NCI-H128 (cell line): ENCODE measurements at regions not wholly inside any gene's neighbourhood (a gene's known extent, or its start where the extent isn't known, plus 50 kb on each side); places are given as distances from the start of the nearest gene placed in this dataset.
"Not testable (repeated sequence)": the region's sequence is repeated elsewhere in the genome, so short reads cannot be mapped to it uniquely, and the experiment has no call there.

Experiments used
- DNase-seq: peaks from one replicate; lab custom pipeline; 2025; ENCODE audit not compliant: unreplicated experiment; lab: John Stamatoyannopoulos, UW

DNA sequence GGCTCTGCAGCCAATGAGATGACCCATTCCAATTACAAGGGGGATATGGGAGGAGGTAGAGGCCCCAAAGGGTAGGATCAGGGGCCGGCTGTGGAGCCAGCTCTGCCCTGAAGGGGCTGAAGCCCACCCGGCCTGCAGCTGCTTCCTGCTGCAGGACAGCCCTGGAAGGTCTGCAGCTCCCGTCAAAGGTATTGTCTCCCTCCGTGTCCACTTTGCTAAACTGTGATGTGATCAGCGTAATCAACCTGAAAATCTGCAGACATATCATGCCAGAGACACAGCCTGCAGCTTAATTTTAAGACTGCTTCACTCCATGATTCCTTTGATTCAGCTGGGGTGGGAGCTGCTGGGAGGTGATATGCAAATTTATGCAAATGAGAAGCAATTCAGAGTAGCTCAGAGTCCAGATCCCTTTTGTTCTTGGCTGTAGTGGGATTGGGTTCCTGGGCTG is 90.7 kb downstream of the GADD45G start:
- no peak for DNase-seq

DNA sequence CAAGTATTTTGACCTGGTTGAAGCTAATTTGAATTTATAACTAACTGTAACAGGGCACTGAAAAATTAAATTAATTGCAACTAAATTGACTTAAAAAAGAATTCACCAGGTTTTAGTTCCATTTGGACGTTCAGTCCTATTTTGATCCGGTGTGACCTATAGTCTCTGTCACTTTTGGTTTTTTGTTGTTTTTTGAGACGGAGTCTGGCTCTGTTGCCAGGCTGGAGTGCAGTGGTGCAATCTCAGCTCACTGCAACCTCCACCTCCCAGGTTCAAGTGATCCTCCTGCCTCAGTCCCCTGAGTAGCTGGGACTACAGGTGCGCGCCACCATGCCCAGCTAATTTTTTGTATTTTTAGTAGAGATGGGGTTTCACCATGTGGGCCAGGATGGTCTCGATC is 91.2 kb downstream of the GADD45G start:
- DNase-seq, result not testable (repeated sequence)

DNA sequence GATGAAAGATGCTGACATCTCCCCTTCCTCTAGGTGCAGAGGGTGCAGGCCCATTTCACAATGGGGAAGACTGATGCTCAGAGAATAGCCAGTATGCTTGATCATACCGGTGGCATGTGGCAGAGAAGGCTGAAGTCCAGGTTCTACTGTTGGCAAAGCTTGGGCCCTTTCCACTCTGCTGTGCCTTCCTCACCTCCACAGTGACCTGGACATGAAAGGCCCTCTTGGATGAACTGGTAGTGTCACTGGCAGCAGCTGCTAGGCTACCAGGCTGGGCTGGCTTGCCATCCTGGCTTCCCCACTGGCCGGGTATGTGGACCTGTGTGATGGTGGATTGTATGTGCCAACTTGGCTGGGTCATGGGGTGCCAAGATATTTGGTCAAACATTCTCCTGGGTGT is 92.0 kb downstream of the GADD45G start:
- no peak for DNase-seq

DNA sequence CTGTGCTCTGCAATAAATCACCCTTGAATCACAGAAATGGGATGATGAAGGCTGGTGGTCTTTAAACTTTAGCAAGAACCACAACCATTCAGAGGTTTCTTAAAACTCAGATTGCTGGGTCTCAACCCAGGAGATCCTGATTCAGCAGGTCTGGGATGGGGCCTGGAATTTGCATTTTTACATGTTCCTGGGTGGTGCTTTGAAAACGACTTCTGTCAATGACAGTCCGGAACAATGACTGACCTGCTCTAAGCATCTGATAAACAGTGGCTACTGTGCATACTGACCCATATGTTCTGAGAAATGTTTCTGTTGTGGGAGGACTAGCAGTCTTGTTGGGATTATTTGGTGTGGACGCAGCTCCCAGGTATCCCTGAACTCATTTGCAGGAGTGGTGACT is 92.7 kb downstream of the GADD45G start:
- DNase-seq, result no peak

DNA sequence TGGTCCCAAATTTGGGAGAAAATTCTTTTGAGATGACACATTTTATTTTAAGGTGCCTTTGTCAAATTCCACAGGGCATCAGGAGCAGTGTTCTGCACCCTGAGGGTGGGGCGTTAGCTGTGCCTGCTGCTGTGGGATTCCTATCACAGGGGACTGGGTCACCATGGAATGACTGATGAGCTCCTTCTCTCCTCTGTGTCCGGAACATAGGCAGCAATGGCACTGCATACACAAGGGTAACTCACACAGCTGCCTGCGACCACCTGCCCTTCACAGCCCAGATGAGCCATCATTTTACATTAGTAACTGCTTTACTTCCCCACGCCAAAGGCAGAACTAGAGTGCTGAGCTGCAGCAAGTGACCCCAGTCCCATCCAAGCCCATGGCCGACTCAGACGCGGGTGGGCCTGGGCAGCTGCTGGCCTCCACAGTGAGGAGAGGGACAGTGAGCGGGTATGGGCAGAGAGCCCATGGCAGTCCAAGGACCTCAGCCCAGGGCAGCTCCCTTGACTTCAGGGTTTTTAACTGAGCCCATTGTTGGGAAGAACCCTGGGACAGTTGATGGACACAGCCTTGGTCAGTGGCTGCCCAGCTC is 93.7 kb downstream of the GADD45G start:
- DNase-seq, result no peak

DNA sequence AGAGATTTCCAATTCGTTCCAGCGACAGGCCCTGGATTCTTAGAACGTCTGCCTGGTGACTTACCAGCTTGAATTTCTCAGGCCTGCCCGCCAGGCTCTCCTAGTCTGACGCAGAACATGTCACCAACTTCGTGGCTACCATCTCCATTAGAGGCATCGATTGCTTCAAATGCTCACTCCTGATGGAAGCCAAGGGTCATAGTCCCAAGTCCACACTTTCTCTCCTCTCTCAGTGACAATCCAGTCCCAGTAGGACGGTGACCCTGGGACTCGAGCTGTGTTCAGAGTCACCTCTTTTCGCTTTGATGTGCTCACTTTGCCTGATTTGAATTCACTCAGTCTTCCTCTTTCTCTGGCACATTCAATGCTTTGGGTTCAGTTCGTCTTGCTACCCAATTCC is 94.8 kb downstream of the GADD45G start:
- DNase-seq, result no peak

DNA sequence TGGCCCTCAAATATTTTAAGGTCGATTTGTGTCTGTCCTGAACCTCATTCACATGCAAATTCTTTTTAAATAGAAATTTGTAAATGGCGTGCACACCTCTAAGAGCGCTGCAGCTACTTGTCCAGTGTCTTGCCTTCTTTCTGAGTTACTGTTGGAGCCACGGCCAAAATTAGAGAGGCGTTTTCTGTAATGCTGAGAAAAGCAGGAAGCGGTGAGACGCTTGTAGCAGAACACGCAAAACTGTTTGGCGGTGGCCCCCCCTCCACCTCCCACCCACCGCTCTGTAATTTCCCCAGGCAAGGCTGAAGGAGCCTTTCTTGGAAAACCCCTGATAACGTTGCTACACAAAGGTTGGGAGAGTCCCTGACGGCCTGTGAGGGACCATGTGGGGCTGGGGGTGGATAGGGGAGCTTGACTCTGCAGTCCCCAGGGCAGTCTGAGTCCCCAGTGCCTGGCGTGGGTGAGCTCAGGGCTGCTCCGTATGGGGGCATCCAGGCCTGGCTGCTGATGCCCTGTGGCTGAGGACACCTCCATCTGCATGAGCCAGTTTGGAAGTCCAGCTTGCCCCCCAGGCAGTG is 96.5 kb downstream of the GADD45G start:
- DNase-seq, result no peak

DNA sequence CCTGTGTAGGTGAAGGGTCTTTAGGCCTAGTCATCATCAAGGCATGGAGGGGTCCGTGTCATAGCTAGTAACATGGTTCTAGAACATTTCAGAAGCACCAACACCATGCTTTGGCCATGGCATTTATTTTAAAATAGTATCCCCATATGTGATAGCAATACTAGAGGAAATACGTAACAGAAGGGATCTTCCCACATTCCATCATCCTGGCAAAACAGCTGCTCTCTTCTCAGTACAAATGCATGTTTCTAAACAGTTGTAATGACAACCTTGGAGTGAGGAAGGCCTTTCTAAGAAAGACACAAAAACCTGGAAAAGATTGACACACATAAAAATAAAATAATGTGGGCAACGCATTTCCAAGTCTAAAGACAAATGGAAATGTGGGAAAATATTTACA is 97.6 kb downstream of the GADD45G start:
- DNase-seq, result no peak

DNA sequence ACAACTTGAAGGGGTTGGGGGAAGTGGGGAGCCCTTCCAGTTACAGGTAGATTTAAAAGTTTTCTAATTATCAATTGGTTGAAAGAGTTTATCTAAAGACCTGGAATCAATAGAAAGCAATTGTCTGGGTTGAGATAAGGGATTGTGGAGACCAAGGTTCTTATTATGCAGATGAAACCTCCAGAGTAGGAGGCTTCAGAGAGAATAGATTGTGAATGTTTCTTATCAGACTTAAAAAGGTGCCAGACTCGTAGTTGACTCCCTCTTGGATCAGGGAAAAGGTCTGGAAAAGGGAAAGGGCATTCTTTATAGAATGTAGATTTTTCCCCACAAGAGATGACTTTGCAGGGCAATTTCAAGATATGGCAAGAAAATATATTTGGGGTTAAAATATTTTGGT is 100.8 kb downstream of the GADD45G start:
- DNase-seq, result no peak

DNA sequence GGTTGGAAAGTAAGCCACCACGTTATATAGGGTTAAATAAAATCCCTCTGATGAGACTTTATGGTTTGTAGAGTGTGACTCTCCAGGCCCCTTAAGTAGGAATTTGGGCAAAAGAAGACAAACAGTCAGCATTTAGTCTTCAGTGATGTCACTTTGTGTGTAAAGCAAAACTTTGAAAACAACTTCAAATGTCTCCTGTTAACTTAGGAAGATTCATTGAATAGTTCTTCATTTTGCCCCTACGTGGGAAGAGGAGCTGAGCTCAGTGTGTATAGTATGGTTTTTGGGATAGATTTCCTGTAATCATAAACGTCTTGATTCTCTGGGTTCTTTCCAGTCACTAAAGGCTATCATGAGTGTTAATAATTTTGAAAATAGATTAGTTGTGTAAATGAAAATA is 101.3 kb downstream of the GADD45G start:
- no peak for DNase-seq

DNA sequence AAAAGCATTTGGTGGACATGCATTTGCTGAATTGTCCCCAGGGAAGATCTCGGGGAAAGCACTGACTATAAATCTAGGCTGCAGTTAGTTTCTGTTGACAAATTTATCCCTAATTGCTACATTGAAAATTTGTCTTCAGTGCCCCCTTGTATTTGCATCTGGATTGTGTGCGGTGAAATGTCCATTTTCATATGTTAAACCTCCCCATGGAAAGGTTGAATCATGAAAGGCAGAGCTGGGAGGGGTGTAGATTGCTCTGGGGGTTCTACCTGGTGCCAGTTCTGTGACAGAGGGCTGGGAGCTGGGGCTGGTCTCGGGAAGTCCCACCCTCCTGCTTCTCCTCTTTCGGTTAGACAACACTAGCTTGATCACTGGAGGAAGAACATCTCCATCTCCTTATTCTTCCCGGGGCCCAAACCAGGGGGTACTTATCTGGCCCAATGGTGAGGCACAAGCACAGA is 101.9 kb downstream of the GADD45G start:
- DNase-seq, result no peak

DNA sequence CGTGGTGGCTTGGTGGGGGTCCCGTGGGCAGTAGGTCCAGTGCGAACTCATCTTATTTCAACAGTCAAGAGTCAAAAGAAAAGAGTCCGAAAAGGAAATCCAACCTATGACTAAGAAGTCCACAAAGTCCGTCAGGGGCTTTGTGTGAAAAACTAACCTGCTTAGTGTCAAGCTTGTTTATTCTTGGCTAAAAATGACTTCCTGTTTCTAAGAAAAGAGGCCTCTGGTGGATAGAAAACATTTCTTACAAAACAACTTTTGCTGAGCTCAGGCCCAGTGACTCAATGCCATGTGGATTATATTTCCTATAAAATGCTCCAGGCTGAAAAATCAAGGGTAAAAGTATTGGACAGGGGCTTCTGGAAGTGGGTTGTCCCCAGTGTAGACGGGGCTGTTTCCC is 105.9 kb downstream of the GADD45G start:
- DNase-seq, result no peak

DNA sequence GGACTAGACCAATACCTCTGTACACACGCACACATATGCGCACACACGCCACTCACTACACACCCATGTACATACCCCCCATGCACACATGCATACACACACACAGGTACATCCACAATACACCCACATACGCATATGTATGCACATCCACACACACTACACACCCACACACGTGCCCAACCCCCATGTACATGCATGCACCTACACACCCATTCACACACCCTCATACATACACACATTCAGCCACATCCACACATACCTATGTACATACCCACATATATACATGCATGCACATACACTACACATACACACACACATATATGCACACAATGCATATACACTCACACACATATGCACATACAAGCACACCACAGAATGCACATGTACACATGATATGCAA is 107.1 kb downstream of the GADD45G start:
- no peak for DNase-seq

DNA sequence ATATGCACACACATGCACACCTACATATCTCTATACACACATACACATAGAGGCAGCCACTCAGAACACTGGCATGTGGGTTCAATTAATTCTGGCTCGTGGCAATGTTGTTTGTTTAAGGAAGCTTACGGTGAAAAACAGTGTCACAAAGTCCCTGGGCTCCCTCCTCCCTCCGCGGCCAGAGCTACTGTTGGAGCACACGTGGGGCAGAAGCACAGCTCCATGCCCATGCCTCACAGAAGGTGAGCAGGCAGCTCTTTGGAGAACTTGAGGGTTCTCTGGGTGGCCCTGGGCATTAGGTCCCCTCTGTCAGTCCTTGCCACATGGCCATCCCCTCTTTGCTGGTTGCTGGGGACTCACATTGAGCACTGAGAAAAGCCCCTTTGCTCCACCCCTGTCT is 107.5 kb downstream of the GADD45G start:
- DNase-seq, result no peak

DNA sequence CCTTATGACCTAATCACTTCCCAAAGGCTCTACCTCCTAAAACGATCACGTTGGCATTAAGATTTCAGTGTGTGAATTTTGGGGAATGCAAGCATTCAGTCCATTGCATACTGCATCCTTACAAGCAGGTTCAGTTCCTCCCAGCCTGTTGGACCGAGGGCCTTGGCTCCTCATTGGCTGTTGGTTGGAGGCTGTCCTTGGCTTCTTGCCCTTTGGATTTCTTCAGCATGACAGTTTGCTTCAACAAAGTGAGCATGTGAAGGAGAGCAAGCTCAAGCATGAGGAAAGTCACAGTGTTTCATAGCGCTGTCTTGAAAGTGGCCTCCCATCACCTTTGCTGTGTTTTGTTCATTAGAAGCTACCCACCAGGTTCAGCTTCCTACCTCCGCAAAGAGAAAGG is 109.5 kb downstream of the GADD45G start:
- no peak for DNase-seq

DNA sequence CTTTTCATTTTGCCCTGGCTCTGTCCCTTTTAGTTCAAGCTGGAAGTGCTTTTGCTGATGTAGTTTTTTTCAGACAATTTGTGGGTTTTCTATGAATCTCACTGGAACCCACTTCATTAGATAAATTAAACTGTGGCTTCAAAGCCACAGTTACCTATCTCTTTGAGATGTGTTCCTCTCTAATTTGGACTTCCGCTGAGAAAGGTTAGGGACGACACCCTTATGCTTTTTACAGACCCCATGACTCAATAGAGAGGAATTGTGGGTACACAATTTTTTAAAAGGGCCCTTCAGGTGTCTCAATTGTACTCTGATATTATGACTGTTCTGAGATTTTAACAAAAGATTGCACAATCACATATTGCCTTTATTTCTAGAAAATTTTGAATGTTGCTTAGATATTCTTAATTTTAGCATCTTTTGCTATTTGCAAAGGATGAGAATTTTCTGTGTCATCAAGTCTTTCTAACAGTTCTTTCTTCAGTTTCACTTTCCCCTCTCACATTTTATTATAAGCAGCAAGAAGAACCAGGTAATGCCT is 110.6 kb downstream of the GADD45G start:
- DNase-seq, result no peak

DNA sequence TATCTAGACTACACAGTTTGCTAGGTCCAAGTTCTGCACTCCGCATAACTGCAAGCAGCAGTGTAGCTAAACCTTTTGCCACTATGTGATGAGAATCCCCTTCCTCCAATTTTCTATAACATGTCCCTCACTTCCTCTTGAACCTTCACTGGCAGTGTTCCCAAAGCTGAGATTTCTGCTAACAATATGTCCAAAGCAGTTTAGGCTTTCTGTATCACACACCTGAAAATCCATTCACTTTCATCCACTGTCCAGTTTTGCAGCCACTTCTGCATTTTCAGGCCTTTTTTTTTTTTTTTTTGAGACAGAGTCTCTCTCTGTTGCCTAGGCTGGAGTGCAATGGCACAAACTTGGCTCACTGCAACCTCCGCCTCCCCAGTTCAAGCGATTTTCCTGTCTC is 111.1 kb downstream of the GADD45G start:
- no peak for DNase-seq

DNA sequence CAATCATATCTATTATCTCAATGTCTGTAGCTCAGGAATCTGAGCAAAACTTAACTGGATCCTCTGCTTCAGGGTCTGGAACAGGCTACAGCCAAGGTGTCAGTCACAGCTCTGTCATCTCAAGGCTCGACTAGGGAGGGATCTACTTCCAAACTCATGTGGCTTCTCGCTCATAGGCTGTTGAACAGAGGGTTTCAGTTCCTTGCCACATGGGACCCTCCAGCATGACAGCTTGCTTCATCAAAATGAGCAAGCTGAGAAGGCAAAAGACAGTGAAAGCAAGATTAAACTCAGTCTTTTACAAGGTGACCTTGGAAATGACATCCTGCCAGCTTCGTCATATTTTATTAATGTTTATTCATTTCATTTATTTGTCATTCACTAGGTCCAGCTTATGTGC is 111.7 kb downstream of the GADD45G start:
- DNase-seq, result no peak

DNA sequence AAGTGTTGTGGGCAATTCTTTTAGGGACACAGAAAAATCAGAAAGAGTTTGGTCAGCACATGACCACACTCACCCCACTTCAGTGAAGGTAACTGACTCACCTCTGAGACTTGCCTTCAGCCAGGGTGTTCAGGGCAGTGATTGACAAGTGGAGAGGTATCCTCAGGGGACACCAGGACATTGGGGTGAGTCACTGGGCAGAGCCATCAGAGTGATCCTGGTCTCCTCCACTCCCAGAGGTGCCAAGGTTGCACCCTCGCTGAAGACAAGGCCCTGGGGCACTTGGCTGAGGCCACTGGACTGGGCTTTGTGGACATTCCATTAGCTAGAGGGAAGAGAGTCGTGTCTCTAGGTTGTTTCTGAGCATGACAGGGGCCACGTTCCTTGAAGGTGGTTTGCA is 113.4 kb downstream of the GADD45G start:
- no peak for DNase-seq

DNA sequence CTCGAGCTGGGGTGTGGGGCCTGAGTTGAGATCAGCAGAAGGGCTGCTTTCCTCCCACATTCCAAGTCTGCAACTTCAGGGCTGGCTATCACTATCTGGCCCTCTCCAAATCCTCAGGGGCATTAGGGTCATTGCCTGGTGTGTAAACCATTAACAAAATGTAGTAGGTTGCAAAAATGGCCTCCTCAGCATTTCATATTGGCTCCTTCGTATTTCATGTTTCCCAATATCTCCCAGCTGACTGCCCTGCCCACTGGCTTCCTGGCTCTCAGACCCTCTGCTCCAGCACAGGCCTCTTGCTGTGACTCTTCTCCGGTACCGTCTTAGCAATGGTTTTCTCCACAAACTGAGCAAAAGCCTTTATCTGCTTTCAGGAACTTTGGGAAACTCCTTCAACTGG is 113.8 kb downstream of the GADD45G start:
- DNase-seq, result no peak

DNA sequence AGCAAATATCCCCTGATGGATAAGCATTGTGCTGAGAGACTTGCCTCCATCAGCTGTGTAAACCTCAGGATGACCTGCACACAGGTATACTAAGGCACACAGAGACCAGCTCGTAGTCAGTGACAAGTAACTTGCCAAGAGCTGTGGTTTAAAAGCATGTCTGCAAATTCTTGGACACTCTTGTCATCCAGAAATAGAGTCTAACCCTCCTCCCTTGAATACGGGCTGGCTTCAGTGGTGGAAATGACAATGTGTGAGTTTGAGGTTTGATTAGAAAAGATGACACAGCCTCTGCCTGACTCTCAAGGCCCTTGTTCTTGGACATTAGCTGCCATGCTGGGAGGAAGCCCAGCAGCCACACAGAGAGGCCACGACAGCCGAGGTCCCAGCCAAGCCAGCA is 114.4 kb downstream of the GADD45G start:
- DNase-seq, result no peak

DNA sequence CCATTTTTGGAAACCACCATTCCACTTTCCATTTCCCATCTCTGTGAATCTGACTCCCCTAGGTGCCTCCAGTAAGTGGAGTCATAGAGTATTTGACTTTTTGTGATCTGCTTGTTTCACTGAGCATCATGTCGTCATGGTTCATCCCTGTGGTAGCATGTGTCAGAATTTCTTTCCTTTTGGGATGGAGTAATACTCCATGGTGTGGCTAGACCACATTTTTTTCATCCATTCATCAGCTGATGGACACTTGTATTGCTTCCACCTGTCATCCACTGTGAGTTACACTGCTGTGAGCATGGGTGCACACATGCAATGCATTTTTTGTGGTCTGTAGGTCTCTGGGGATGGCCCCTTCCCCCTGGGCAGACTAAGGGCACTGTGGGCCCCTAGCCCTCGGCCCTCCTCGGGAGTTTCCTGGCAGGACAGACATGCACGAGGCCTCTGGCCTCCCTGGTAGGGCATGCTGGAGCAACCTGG is 115.9 kb downstream of the GADD45G start:
- DNase-seq, result no peak

DNA sequence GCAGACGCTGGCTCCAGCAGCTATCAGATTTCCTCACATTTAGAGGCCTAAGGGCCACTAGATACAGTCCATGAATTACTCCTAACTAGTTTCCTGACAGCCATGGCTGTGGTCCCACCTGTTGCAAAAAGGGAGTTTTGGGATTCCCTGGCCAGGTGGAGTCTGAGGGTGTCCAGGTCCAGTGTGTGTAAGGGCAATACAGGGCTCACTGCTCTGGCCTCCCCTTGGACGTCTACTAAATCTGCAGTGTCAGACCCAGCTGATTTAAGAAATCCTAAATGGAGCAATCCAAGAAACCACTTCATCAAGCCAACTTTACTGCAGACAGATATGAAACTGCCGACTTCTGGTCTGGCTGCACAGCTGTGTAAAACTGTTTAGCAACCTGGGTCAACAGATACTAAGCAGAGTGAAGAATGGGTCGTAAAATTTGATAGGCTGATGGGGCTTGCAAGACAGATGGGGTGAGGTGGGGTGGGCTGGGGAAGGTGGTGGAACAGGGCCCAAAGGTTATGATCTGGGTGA is 116.4 kb downstream of the GADD45G start:
- no peak for DNase-seq
